Mesenchymal stem cell (in vitro differentiated cells and primary cell): ENCODE measurements at regions not wholly inside any gene's neighbourhood (a gene's known extent, or its start where the extent isn't known, plus 50 kb on each side); places are given as distances from the start of the nearest gene placed in this dataset.

ENCODE experiments used
- DNase-seq: peaks from one replicate; pipeline ENCODE4 v3.0.0-alpha.2; 2013
- H2AFZ ChIP-seq: one replicate; pipeline ENCODE4 v1.6.1; 2013; ENCODE audit warnings: low read depth, mild to moderate bottlenecking, control low read depth, inconsistent platforms, low read length, moderate library complexity
- H2AK5ac ChIP-seq: 2 replicates; pipeline ENCODE4 v1.6.1; 2013; ENCODE audit warnings: low read length, moderate library complexity, mild to moderate bottlenecking, inconsistent platforms; ENCODE audit not compliant: severe bottlenecking
- H2BK120ac ChIP-seq: one replicate; pipeline ENCODE4 v1.6.1; 2013; ENCODE audit warnings: low read depth, mild to moderate bottlenecking, inconsistent platforms, low read length, moderate library complexity
- H2BK12ac ChIP-seq, 2 experiments: one replicate each; pipeline ENCODE4 v1.6.1; 2013; ENCODE audit warnings: inconsistent platforms in 2 of 2, low read length in 2 of 2, mild to moderate bottlenecking in 2 of 2, moderate library complexity in 2 of 2, control low read depth in 1 of 2
- H2BK15ac ChIP-seq: one replicate; pipeline ENCODE4 v1.6.1; 2013; ENCODE audit warnings: mild to moderate bottlenecking, low read depth, inconsistent platforms; ENCODE audit not compliant: poor library complexity, severe bottlenecking
- H2BK5ac ChIP-seq: 2 replicates; pipeline ENCODE4 v1.6.1; 2013; ENCODE audit warnings: low read depth, mild to moderate bottlenecking, low read length, control low read depth, inconsistent platforms; ENCODE audit not compliant: poor library complexity, severe bottlenecking
- H3K14ac ChIP-seq, 2 experiments: one replicate each; pipeline ENCODE4 v1.6.1; 2013; ENCODE audit warnings: inconsistent platforms in 2 of 2, low read length in 2 of 2, control low read depth in 1 of 2, mild to moderate bottlenecking in 1 of 2, moderate library complexity in 1 of 2
- H3K18ac ChIP-seq, 2 experiments: one replicate each; pipeline ENCODE4 v1.6.1; 2013; ENCODE audit warnings: inconsistent platforms in 2 of 2, low read length in 2 of 2, control low read depth in 1 of 2, low read depth in 1 of 2, mild to moderate bottlenecking in 1 of 2
- H3K23ac ChIP-seq, 2 experiments: one replicate each; pipeline ENCODE4 v1.6.1; 2013; ENCODE audit warnings: inconsistent platforms in 2 of 2, low read length in 2 of 2, mild to moderate bottlenecking in 2 of 2, moderate library complexity in 2 of 2, control low read depth in 1 of 2
- H3K27ac ChIP-seq: 2 replicates; pipeline ENCODE4 v1.5.1; 2013; ENCODE audit warnings: mild to moderate bottlenecking, moderate library complexity, low read length, control low read depth, inconsistent platforms; ENCODE audit not compliant: poor library complexity, severe bottlenecking
- H3K27me3 ChIP-seq, 2 experiments: 2 replicates each; pipeline versions ENCODE4 v1.6.1 to v1.7.0; 2013; ENCODE audit warnings: low read length in 2 of 2, mild to moderate bottlenecking in 2 of 2, moderate library complexity in 2 of 2, control low read depth in 1 of 2, inconsistent platforms in 1 of 2; ENCODE audit not compliant: control insufficient read depth in 1 of 2, insufficient read depth in 1 of 2
- H3K36me3 ChIP-seq, 2 experiments: 2 replicates each; pipeline versions ENCODE4 v1.6.1 to v1.7.0; 2013; ENCODE audit warnings: low read length in 2 of 2, control low read depth in 1 of 2, inconsistent platforms in 1 of 2, low read depth in 1 of 2, mild to moderate bottlenecking in 1 of 2; ENCODE audit not compliant: insufficient read depth in 2 of 2, control insufficient read depth in 1 of 2
- H3K4ac ChIP-seq, 2 experiments: one replicate each; pipeline ENCODE4 v1.6.1; 2013; ENCODE audit warnings: inconsistent platforms in 2 of 2, low read length in 2 of 2, mild to moderate bottlenecking in 2 of 2, moderate library complexity in 2 of 2, control low read depth in 1 of 2, low read depth in 1 of 2
- H3K4me1 ChIP-seq: 2 replicates; pipeline ENCODE4 v1.6.1; 2013; ENCODE audit warnings: low read depth, low read length, control low read depth; ENCODE audit not compliant: control insufficient read depth, insufficient read depth
- H3K4me2 ChIP-seq: 2 replicates; pipeline ENCODE4 v1.6.1; 2013; ENCODE audit warnings: low read length, mild to moderate bottlenecking, inconsistent platforms; ENCODE audit not compliant: poor library complexity, severe bottlenecking
- H3K4me3 ChIP-seq, 2 experiments: 2 replicates each; pipeline versions ENCODE4 v1.5.1 to v1.7.0; 2013; ENCODE audit warnings: low read length in 2 of 2, mild to moderate bottlenecking in 2 of 2, control low read depth in 1 of 2, low read depth in 1 of 2; ENCODE audit not compliant: insufficient read depth in 1 of 2
- H3K79me1 ChIP-seq: replicated peaks from 2 replicates; pipeline ENCODE4 v1.6.1; 2013; ENCODE audit warnings: mild to moderate bottlenecking, control low read depth, low read length, inconsistent platforms; ENCODE audit not compliant: poor library complexity, severe bottlenecking
- H3K9ac ChIP-seq: 2 replicates; pipeline ENCODE4 v1.7.0; 2013; ENCODE audit warnings: mild to moderate bottlenecking, low read length, moderate library complexity
- H3K9me3 ChIP-seq: 2 replicates; pipeline ENCODE4 v1.7.0; 2013; ENCODE audit warnings: mild to moderate bottlenecking, low read length; ENCODE audit not compliant: control insufficient read depth
- H4K8ac ChIP-seq: one replicate; pipeline ENCODE4 v1.6.1; 2013; ENCODE audit warnings: inconsistent platforms, mild to moderate bottlenecking, low read length, moderate library complexity
- H4K91ac ChIP-seq: one replicate; pipeline ENCODE4 v1.6.1; 2013; ENCODE audit warnings: mild to moderate bottlenecking, low read length, inconsistent platforms
- WGBS: methylation state at CpG from one replicate; pipeline ENCODE4 v1.1.7; 2013; ENCODE audit warnings: mixed read lengths; 5-methylcytosine and 5-hydroxymethylcytosine counted together

DNA sequence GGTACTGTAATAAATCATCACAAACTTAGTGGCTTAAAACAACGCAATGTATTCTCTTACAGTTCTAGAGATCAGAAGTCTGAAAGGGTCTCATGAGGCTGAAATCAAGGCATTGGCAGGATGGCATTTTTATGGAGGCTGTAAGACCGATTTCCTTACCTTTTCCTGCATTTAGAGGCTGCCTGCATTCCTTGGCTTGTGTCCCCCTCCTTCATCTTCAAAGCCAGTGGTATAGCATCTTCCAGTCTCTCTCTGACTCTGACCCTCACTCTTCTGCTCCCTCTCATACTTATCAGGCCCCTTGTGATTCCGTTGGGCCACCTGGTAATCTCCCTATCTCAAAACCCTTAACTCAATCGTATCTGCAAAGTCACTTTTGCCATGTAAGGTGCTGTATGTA is 258.2 kb upstream of the JADE1 start:
- 87% methylated on average over 3 of the region's 4 CpGs for WGBS
- Histone ChIP-seq H2BK15ac (no peak overlapping the region), H3K4me1 (peaks cover 10% of the 10 kb centered on the region), H2BK5ac (no peak overlapping the region), H3K27ac (no peak overlapping the region), H4K8ac (no peak overlapping the region), H2AFZ (no peak overlapping the region), H3K27me3 (no peaks in the 10 kb centered on the region), H3K4me2 (no peak overlapping the region), H3K4ac (no peak overlapping the region), H3K4me3 (no peak overlapping the region), H2AK5ac (peak overlapping the region; percentile 88), H2BK12ac (no peak overlapping the region), H3K14ac (no peak overlapping the region), H2BK120ac (no peak overlapping the region), H3K36me3 (no peaks in the 10 kb centered on the region), H3K79me1 (no peaks in the 10 kb centered on the region), H3K18ac (no peak overlapping the region), H3K9me3 (no peaks in the 10 kb centered on the region), H4K91ac (no peak overlapping the region), H3K23ac (no peak overlapping the region), H3K9ac (no peak overlapping the region)
- DNase-seq, result no peak

- Histone ChIP-seq H3K27ac (no peak overlapping the region), H2AFZ (no peak overlapping the region), H2BK15ac (no peak overlapping the region), H3K4me2 (no peak overlapping the region), H3K4ac (no peak overlapping the region), H3K36me3 (no peaks in the 10 kb centered on the region), H3K9ac (no peak overlapping the region), H4K91ac (no peak overlapping the region), H2BK5ac (no peak overlapping the region), H3K23ac (no peak overlapping the region), H2AK5ac (peak overlapping the region; percentile 74), H3K79me1 (no peaks in the 10 kb centered on the region), H3K18ac (no peak overlapping the region), H2BK120ac (peak overlapping the region; percentile 91), H3K4me3 (no peak overlapping the region), H3K4me1 (peaks cover 8% of the 10 kb centered on the region), H3K9me3 (no peaks in the 10 kb centered on the region), H3K27me3 (no peaks in the 10 kb centered on the region), H4K8ac (no peak overlapping the region), H2BK12ac (no peak overlapping the region), H3K14ac (no peak overlapping the region)
- DNase-seq, result no peak
- 90% methylated on average over 4 of the region's 5 CpGs for WGBS
Observed at GRCh38 chr4:128550060-128550459, 259.4 kb upstream of the JADE1 start.

DNA sequence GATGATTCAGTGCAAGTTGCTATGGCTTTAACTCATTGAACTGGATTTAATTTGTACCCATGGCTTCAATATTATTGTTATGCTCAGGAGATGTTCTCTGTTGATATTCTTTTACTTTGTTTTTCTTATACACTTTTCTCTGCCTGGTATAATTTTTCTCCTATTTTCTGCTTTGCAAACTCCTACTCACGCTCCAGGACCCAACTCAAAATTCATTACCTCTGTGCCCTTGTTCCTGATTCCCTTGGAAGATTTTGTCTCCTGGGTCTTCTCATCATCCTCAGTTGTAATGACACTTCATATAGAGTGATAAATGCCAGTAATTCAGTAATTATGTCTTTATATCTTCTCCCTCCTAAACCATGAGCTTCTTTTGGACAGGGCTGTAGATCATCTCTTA is 259.9 kb upstream of the JADE1 start:
- Histone ChIP-seq H3K79me1 (no peaks in the 10 kb centered on the region), H3K27me3 (no peaks in the 10 kb centered on the region), H3K18ac (no peak overlapping the region), H3K4me1 (peaks cover 5% of the 10 kb centered on the region), H2BK12ac (no peak overlapping the region), H3K4me2 (no peak overlapping the region), H4K91ac (no peak overlapping the region), H3K23ac (no peak overlapping the region), H3K36me3 (no peaks in the 10 kb centered on the region), H2BK5ac (no peak overlapping the region), H3K27ac (peak overlapping the region; percentile 15), H3K4me3 (no peak overlapping the region), H2BK15ac (no peak overlapping the region), H3K9ac (no peak overlapping the region), H3K9me3 (no peaks in the 10 kb centered on the region), H2AK5ac (no peak overlapping the region), H3K14ac (no peak overlapping the region), H3K4ac (no peak overlapping the region), H4K8ac (no peak overlapping the region), H2AFZ (no peak overlapping the region), H2BK120ac (no peak overlapping the region)
- no peak for DNase-seq
- 100% methylated on average over 1 of the region's 1 CpG for WGBS

GRCh38 chr4:128548381-128548780 is 260.8 kb upstream of the PGRMC2 start:
- Histone ChIP-seq H4K8ac (no peak overlapping the region), H3K27ac (no peak overlapping the region), H3K4me3 (no peak overlapping the region), H4K91ac (no peak overlapping the region), H3K9me3 (no peaks in the 10 kb centered on the region), H3K4ac (no peak overlapping the region), H2BK120ac (no peak overlapping the region), H3K18ac (no peak overlapping the region), H3K27me3 (no peaks in the 10 kb centered on the region), H3K4me2 (no peak overlapping the region), H3K79me1 (no peaks in the 10 kb centered on the region), H2BK12ac (no peak overlapping the region), H2AK5ac (no peak overlapping the region), H3K9ac (no peak overlapping the region), H3K4me1 (peaks cover 4% of the 10 kb centered on the region), H2BK5ac (no peak overlapping the region), H2AFZ (no peak overlapping the region), H3K36me3 (no peaks in the 10 kb centered on the region), H3K23ac (no peak overlapping the region), H2BK15ac (no peak overlapping the region), H3K14ac (no peak overlapping the region)
- DNase-seq, result no peak
- WGBS, result no CpG with 5 or more reads among the region's 1 CpG
